ENCODE measurements at regions not wholly inside any gene's neighbourhood (a gene's known extent, or its start where the extent isn't known, plus 50 kb on each side); places are given as distances from the start of the nearest gene placed in this dataset.

- DNase-seq (ENCODE audit: low spot score in 2 of 2), result no peak
- TF ChIP-seq POLR2A (IDR thresholded peaks at IDR 0.05) (no peak), EP300 (IDR thresholded peaks at IDR 0.05) (no peak), POLR2AphosphoS5 (IDR thresholded peaks at IDR 0.05) (no peak), CTCF (IDR thresholded peaks at IDR 0.05) (no peak)
- no peaks in the 10 kb centered on the region for H3K4me1 ChIP-seq
- 88% methylated on average over 1 of the region's 1 CpG for WGBS
- H3K27me3 ChIP-seq, result no peaks in the 10 kb centered on the region
- H3K27ac ChIP-seq, result no peak overlapping the region
- H3K36me3 ChIP-seq, result no peaks in the 10 kb centered on the region
- H3K9me3 ChIP-seq, result no peaks in the 10 kb centered on the region
- H3K4me3 ChIP-seq, result no peak overlapping the region
These were observed 370.5 kb downstream of the TMA16 start for GRCh38 chr4:163865010-163865409.

- H3K4me3 ChIP-seq, result no peak overlapping the region
- H3K27ac ChIP-seq, result no peak overlapping the region
- 63% methylated on average over 3 of the region's 3 CpGs for WGBS
- H3K27me3 ChIP-seq, result no peaks in the 10 kb centered on the region
- H3K4me1 ChIP-seq, result no peaks in the 10 kb centered on the region
- TF ChIP-seq POLR2AphosphoS5 (IDR thresholded peaks at IDR 0.05) (no peak), POLR2A (IDR thresholded peaks at IDR 0.05) (no peak), CTCF (IDR thresholded peaks at IDR 0.05) (no peak), EP300 (IDR thresholded peaks at IDR 0.05) (no peak)
- no peak for DNase-seq (ENCODE audit: low spot score in 2 of 2)
- no peaks in the 10 kb centered on the region for H3K36me3 ChIP-seq
- no peaks in the 10 kb centered on the region for H3K9me3 ChIP-seq
These were observed 372.3 kb downstream of the TMA16 start for GRCh38 chr4:163866728-163867315.

DNA sequence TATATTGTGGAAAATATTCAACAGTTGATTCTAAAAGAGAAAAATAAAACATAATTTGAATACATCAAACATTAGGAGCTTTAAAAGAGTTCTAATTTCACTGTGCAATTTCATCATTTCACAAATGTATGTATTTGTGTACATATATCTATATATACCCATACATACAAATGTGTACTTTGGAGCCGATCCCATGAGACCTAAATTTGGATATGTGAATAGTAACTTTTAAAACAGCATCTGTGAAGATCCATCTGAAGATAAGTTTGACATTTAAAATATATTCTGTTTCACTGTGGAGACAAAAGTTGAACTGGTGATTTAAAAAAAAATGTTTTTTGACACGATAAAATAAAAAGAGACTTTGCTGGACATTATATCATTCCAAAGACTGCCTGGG, 374.0 kb downstream of the TMA16 start:
- Histone ChIP-seq H3K27me3 (no peaks in the 10 kb centered on the region), H3K36me3 (no peaks in the 10 kb centered on the region), H3K4me1 (no peaks in the 10 kb centered on the region), H3K4me3 (no peak overlapping the region), H3K9me3 (no peaks in the 10 kb centered on the region), H3K27ac (no peak overlapping the region)
- no peak for DNase-seq (ENCODE audit: low spot score in 2 of 2)
- TF ChIP-seq CTCF (IDR thresholded peaks at IDR 0.05), result no peak
- TF ChIP-seq POLR2AphosphoS5 (IDR thresholded peaks at IDR 0.05), result no peak
- TF ChIP-seq POLR2A (IDR thresholded peaks at IDR 0.05), result no peak
- no peak for TF ChIP-seq EP300 (IDR thresholded peaks at IDR 0.05)
- WGBS, result 60% methylated on average over 2 of the region's 2 CpGs

DNA sequence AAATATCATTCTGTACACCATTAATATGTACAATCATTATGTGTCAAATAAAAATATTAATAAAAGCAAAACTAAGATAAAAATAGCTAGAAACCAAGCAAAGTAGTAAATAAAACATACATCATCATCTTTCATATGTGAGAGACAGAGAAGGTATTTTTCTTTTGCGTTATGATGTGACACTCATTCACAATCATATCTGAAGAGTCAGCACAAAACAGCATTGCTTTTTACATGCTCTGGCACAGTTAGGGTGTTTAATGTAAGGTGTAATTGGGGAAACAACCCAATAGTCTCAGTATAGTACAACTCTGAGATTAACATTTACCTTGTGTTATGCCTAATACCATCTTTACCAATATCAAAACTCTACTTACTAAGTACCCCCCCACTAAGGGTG, 376.6 kb downstream of the TMA16 start:
- 74% methylated on average over 1 of the region's 1 CpG for WGBS

DNA sequence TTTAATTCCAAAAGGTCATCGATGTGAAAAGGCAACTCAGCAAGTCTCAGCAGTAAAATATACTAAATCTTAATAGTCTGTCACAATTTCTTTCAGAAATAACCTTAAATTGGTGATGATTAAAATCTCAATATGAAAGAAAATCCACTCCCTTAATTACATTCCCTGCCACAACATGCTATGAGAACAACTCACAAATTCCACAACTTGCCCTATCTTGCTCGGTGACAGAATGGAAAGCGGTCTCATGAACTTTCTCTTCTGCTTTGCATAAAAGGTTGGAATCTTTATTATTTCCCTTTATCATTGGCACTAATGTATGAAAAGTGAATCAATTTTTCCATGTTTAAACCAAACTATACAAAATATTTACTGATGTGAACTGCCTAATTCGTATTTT, 380.8 kb downstream of the TMA16 start:
- Histone ChIP-seq H3K4me3 (no peak overlapping the region), H3K9me3 (no peaks in the 10 kb centered on the region), H3K27ac (no peak overlapping the region), H3K4me1 (no peaks in the 10 kb centered on the region), H3K36me3 (no peaks in the 10 kb centered on the region), H3K27me3 (no peaks in the 10 kb centered on the region)
- DNase-seq (ENCODE audit: low spot score in 2 of 2), result no peak
- WGBS, result 44% methylated on average over 4 of the region's 4 CpGs
- TF ChIP-seq POLR2A (IDR thresholded peaks at IDR 0.05) (no peak), EP300 (IDR thresholded peaks at IDR 0.05) (no peak), CTCF (IDR thresholded peaks at IDR 0.05) (no peak), POLR2AphosphoS5 (IDR thresholded peaks at IDR 0.05) (no peak)

More for the DNA sequence above, 376.6 kb downstream of the TMA16 start:
- no peak for DNase-seq (ENCODE audit: low spot score in 2 of 2)
- Histone ChIP-seq H3K9me3 (no peaks in the 10 kb centered on the region), H3K36me3 (no peaks in the 10 kb centered on the region), H3K4me1 (no peaks in the 10 kb centered on the region), H3K27me3 (no peaks in the 10 kb centered on the region), H3K27ac (no peak overlapping the region), H3K4me3 (no peak overlapping the region)
- TF ChIP-seq CTCF (IDR thresholded peaks at IDR 0.05), result no peak
- no peak for TF ChIP-seq EP300 (IDR thresholded peaks at IDR 0.05)
- no peak for TF ChIP-seq POLR2A (IDR thresholded peaks at IDR 0.05)
- no peak for TF ChIP-seq POLR2AphosphoS5 (IDR thresholded peaks at IDR 0.05)

All from suprapubic skin (tissue), 4 donors.